Ovary (tissue), 3 donors: ENCODE measurements at regions not wholly inside any gene's neighbourhood (a gene's known extent, or its start where the extent isn't known, plus 50 kb on each side); places are given as distances from the start of the nearest gene placed in this dataset.
"Not testable (repeated sequence)": the region's sequence is repeated elsewhere in the genome, so short reads cannot be mapped to it uniquely, and the experiment has no call there.

ENCODE experiments used
- EP300 ChIP-seq: sonication (generic); formaldehyde crosslinking; IDR thresholded peaks from one replicate; pipeline ENCODE4 v1.6.1; 2017; ENCODE audit warnings: antibody characterized with exemption
- POLR2A ChIP-seq: fragments of 450-650 bp; IDR thresholded peaks from one replicate; pipeline ENCODE4 v1.6.1; 2017; ENCODE audit warnings: antibody characterized with exemption, mild to moderate bottlenecking, moderate library complexity
- TF ChIP-seq, protein P1 (sequence below), 3 donors: fragments of 450-650 bp in 2 of 3; fragments of 200-600 bp in 1 of 3; IDR thresholded peaks; one replicate each; pipeline versions ENCODE4 v1.5.1 to v1.8.0; 2016 to 2022; ENCODE audit warnings: antibody characterized with exemption in 3 of 3, mild to moderate bottlenecking in 1 of 3
- donor health status: DM: no; HTN: no; CAD: no.

DNA sequence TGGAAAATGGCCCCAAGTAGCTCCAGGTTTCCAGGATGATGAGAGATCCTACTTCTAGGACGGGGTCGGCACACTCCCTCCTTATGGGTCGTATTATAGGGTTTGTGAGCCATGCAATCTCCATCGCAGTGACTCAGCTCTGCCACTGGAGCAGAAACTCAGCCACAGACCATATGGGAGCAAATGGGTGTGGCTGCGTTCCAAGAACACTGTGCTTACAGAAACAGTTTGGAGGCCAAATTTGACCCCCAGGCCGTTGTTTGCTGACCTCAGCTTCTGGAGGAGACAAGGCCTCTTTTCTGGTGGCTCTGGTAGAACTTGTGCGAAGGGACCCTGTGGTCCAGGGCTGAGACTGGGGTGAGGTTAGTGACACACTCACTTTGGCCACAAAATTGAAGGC, 56.5 kb downstream of the NPIPB11 start:
- TF ChIP-seq, protein P1, sequence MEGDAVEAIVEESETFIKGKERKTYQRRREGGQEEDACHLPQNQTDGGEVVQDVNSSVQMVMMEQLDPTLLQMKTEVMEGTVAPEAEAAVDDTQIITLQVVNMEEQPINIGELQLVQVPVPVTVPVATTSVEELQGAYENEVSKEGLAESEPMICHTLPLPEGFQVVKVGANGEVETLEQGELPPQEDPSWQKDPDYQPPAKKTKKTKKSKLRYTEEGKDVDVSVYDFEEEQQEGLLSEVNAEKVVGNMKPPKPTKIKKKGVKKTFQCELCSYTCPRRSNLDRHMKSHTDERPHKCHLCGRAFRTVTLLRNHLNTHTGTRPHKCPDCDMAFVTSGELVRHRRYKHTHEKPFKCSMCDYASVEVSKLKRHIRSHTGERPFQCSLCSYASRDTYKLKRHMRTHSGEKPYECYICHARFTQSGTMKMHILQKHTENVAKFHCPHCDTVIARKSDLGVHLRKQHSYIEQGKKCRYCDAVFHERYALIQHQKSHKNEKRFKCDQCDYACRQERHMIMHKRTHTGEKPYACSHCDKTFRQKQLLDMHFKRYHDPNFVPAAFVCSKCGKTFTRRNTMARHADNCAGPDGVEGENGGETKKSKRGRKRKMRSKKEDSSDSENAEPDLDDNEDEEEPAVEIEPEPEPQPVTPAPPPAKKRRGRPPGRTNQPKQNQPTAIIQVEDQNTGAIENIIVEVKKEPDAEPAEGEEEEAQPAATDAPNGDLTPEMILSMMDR (IDR thresholded peaks at IDR 0.05), result not testable (repeated sequence)
- not testable (repeated sequence) for TF ChIP-seq POLR2A, EP300
